ENCODE measurements at regions not wholly inside any gene's neighbourhood (a gene's known extent, or its start where the extent isn't known, plus 50 kb on each side); places are given as distances from the start of the nearest gene placed in this dataset.
A peak's percentile ranks its signal among the peaks of the same experiment; 100 is the strongest.

GRCh38 chr2:15735484-15736326 is 144.0 kb downstream of the DDX1 start:
- DNase-seq, result no peak

GRCh38 chr2:15736396-15737180 is 144.9 kb downstream of the DDX1 start:
- DNase-seq, result no peak

DNA sequence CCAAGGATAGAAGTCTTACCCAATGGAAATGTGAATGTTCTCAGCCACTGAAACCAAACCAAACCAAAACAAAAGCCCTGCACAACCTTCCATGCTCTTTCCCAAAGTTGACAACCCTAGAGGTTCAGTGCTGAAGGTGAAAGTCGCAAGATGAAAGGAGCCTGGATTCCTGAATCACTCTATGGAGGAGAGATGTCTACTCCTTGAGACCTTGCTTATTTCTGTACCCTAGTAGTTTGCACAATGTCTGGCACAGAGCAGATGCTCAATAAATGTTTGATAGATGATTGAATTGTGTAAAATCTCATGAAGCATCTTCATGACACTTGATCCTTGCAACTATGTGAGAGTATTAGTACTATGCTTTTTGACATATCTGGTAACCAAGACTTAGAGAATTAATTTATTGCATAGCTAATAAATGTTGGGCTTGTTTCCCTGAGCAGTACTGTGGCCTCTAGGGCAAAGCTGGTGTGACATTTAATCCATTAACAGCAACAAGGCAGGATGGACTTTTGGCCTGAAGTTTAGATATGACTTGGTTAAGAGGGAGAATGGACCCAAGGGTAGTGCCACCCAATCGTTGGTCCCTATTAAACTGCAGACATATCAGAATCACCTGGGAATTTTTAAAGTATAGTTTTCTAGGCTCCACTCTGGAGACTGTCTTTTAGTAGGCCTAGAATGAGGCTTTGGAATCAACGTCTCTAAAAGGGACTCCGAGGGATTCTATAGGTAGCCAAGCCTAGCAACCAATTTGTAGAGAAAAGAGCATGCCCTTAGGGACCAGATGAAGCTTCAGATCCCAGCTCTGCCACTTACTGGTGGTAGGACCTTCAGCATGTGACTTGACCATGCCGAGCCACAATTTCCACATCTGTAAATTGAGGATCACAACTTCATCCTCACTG is 145.9 kb downstream of the DDX1 start:
- DNase-seq, result no peak

GRCh38 chr2:15738225-15738546 is 146.5 kb downstream of the DDX1 start:
- no peak for DNase-seq

GRCh38 chr2:15738943-15739342 is 147.3 kb downstream of the DDX1 start:
- DNase-seq, result no peak

DNA sequence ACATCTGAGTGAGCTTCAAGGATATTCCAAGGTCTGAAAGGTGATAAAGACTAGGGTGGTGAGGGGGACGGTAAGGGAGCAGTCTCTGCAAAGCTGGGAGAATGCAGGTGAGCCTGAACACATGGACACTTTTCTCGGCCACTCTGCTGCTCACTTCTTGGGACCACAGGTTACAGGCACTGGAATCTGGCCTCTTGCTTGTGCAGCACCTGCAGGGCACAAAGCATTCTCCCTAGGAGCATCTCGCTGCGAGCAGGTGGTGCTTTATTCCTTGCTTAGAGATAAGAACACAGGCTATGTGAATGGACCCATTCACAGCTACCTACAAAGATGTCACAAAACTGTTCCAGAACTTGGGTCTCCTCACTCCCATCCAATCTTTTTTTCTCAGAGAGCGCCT is 153.2 kb downstream of the DDX1 start:
- no peak for DNase-seq

- DNase-seq, result no peak
Observed at GRCh38 chr2:15745350-15745749, 153.7 kb downstream of the DDX1 start.

- DNase-seq, result no peak
Observed at GRCh38 chr2:15745907-15746702, 154.4 kb downstream of the DDX1 start.

- no peak for DNase-seq
Observed at GRCh38 chr2:15746703-15747550, 155.3 kb downstream of the DDX1 start.

DNA sequence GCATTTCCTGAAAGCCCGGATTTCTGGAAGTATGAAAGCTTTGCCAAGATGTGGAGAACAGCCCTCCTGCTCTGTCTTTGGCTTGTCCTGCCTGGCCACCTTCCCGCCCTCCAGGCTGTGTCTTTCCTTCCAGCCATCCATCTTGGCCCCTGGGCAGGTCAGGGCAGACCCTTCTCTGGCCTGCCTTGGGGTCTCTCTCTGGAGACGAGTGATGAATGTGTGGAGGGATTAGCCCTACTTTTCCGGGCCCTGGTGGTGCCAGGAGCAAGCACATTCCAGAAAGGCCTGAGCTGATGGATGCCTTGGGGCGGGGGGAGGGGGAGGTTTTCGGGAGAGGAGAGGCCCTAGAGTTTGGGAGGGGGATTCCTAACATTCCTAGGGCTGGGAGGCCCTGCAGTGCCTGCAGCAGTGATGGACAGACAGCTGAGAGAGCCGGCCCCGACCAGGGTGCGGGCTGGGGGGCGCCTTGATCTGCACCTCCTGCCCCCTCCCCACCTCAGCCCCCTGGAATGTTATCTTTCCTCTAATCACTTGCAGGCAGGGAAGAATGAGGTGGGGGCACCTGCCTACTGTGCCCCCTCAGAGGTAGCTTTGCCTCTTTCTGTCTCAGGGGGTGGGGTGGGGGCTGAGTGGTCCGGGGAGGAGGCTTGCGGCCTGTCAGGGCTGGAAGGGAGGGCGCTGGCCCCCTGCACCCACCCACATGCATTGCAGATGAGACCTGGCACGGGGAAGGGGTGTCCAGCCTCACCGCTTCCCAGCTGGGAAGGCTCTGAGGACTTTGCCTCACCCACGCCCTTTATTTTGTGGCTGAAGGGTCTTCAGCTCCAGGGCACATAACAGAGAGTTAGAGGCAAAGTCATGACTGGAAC is 156.2 kb downstream of the DDX1 start:
- peak; percentile 37 for DNase-seq

GRCh38 chr2:15748736-15749323 is 157.2 kb downstream of the DDX1 start:
- DNase-seq, result peak; percentile 55

DNA sequence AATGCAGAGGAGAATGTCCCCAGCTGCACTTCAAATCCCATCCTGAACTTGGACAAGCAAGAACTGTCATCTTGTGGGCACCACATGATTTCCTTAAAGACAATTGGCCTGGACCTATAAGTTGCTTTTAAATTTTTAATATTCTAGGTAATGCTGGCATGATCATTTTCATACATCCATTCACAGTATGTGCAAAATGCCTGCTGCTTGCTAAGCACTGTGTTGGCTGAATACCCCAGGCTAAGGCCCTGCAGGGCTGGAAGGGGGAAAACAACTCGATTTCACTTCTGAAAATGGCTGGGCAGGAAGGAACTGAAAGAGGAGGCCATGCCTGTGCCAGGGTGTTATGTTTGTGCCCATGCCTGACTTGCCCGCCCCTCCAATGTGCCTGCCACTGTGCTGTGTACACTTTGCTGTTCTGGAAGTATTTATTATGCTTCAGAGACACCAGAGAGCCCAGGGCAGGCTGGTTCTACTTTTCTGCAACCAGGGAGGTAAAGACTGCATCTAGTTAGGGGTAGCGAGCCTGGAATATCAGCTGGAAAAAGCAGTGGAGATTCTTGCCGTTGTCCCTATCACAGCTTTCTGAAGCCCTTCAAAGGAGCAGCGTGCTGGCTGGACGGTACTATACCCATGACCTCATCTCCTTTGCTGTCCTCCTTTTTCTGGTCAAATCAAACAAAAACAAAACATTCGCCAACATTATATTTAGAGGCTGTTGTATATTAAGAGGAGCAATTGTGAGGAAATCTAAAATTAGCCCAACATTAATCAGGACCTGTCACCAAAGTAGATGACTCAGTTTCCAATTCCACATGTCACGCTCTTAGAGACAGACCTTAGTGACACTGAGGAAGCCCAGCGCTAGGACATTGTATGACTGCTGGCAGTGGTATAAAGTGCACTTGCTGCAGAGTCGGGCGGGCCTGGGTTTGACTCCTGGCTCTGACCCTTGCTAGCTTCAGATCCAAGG is 158.1 kb downstream of the DDX1 start:
- DNase-seq, result no peak

GRCh38 chr2:15750433-15750814 is 158.8 kb downstream of the DDX1 start:
- no peak for DNase-seq

- DNase-seq, result no peak
Observed at GRCh38 chr2:15750822-15751329, 159.2 kb downstream of the DDX1 start.

- DNase-seq, result no peak
Observed at GRCh38 chr2:15751477-15751876, 159.8 kb downstream of the DDX1 start.

DNA sequence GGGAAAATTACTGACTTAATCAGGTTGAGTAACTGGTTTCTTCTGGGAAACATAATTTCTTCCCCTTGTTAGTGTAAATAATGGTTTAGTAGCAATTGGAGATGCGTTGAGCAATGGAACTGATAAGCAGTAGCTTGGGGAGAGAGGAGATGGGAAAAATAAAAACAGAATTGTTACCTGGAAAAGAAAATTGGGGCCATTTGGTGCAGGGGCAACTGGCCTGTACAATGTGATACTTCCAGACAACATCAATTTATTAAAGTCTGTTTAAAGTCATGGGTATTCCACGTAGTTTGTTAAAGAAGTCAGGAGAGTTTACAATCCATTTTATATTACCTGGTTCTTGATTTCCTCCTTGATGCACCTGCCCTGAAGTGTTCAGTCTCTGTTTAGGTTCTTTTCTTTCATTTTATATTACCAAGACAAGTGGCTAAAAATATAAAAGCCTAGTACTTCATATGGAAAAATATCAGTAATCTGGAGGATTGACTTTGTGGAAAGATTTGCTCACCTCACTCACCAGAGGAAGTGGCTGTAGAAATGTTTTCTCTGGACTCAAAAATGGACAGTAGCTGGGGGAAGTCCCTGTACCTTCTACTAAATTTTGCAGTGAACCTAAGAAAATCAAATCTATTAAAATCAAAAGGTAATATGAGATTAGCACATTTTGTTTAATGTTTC is 161.0 kb downstream of the DDX1 start:
- no peak for DNase-seq

DNA sequence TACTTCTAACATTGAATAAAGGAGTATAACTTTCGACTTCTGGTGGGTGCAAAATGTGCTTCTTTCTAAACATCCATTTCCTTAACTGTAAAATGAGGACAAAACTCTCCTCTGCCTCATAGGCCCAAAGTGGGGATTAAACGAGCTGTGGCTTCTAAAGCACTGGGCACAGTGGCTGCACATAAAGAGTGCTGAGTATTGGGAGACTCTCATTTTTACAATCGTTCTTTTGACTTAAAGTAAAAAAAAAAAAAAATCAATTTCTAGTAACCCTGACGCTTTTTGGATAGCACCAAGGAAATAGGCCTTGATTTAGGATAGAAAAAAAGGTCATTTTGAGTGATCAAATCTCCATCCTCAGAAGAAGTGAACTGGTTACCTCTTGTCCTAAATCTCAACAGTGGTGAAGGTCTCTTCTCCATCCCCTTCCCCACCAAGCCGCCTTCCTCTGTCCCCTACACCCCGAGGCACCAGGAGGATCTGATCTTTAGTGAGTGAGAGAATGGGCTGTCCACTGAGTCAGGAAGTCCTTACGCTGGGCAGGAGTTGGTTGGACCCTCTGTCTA is 161.6 kb downstream of the DDX1 start:
- DNase-seq, result no peak

Data from tongue (tissue), 1 donor.